ENCODE measurements at regions not wholly inside any gene's neighbourhood (a gene's known extent, or its start where the extent isn't known, plus 50 kb on each side); places are given as distances from the start of the nearest gene placed in this dataset.

DNA sequence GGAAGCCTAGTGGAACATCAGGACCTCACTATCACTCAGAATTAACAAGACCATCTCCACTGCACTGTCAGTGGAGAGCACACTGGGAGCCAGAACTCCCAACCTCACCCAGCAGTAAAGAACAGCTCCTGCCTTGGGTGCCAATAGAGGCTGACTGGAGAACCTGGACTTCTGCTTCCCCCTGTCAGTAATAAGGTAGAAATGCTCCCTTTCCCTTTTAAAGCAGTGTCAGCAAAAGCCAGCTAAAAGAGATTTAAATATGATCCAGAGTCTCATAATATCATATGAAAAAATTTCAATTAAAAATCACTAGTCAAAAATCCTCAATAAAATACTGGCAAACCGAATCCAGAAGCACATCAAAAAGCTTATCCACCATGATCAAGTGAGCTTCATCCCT, 82.8 kb downstream of the SPATA19 start:
- no peak for TF ChIP-seq POLR2A (IDR thresholded peaks at IDR 0.05; ENCODE audit: low read depth, low read length)
- no peak for TF ChIP-seq POLR2AphosphoS5 (IDR thresholded peaks at IDR 0.05; ENCODE audit: low read depth, low read length)
